ENCODE measurements at regions not wholly inside any gene's neighbourhood (a gene's known extent, or its start where the extent isn't known, plus 50 kb on each side); places are given as distances from the start of the nearest gene placed in this dataset.

- TF ChIP-seq REST (IDR thresholded peaks at IDR 0.05; ENCODE audit: low read depth, low read length) (no peak), USF1 (IDR thresholded peaks at IDR 0.05; ENCODE audit: borderline replicate concordance, low read depth) (no peak), MEF2A (IDR thresholded peaks at IDR 0.05; ENCODE audit: borderline replicate concordance, low read depth) (no peak), RAD21 (IDR thresholded peaks at IDR 0.05; ENCODE audit: low read length) (no peak), FOSL2 (IDR thresholded peaks at IDR 0.05; ENCODE audit: borderline replicate concordance, low read depth) (no peak), FOXJ3 (CRISPR knock-in tag; IDR thresholded peaks at IDR 0.05) (no peak), IRF3 (IDR thresholded peaks at IDR 0.05; ENCODE audit: low read depth, low read length) (no peak), NRF1 (IDR thresholded peaks at IDR 0.05; ENCODE audit: low read depth, low read length) (no peak), EZH2phosphoT487 (IDR thresholded peaks at IDR 0.05; ENCODE audit: borderline replicate concordance, low read depth) (no peak), MXI1 (IDR thresholded peaks at IDR 0.05; ENCODE audit: low read depth, low read length) (no peak)
These were observed 88.5 kb upstream of the BCL9 start (continued) for GRCh38 chr1:147452809-147453208.

GRCh38 chr1:147463022-147463421 is 78.3 kb upstream of the BCL9 start:
- H3K9me2 ChIP-seq: no peaks in the 10 kb centered on the region
- H3F3A ChIP-seq (replicated peaks; ENCODE audit: insufficient read depth): no peaks in the 10 kb centered on the region
- TF ChIP-seq IRF3 (IDR thresholded peaks at IDR 0.05; ENCODE audit: low read depth, low read length) (no peak), CHD2 (IDR thresholded peaks at IDR 0.05; ENCODE audit: low read length, partially characterized antibody) (no peak), RXRA (IDR thresholded peaks at IDR 0.05; ENCODE audit: borderline replicate concordance, low read depth) (no peak), RAD21 (IDR thresholded peaks at IDR 0.05; ENCODE audit: low read length) (no peak), RFX5 (IDR thresholded peaks at IDR 0.05; ENCODE audit: low read length) (no peak), NRF1 (IDR thresholded peaks at IDR 0.05; ENCODE audit: low read depth, low read length) (no peak), GABPA (IDR thresholded peaks at IDR 0.05; ENCODE audit: low read depth) (no peak), CTCF (IDR thresholded peaks at IDR 0.05) (no peak), REST (IDR thresholded peaks at IDR 0.05; ENCODE audit: low read depth, low read length) (no peak), MAX (IDR thresholded peaks at IDR 0.05; ENCODE audit: low read depth) (no peak)
- no peaks in the 10 kb centered on the region for H3K36me3 ChIP-seq (replicated peaks in 1 of 2; ENCODE audit: control insufficient read depth in 1 of 2, insufficient read depth in 2 of 2, low read length in 1 of 2)
- H3K27ac ChIP-seq (ENCODE audit: low read depth in 2 of 2, low read length in 1 of 2): no peak overlapping the region
- POLR2A ChIA-PET: no interaction called here
- no peak for DNase-seq
- no peak overlapping the region for H3K4me3 ChIP-seq (ENCODE audit: low read depth in 2 of 2, low read length in 1 of 2)
- no peak overlapping the region for H2AFZ ChIP-seq (ENCODE audit: low read depth)
- H3K9me3 ChIP-seq: no peaks in the 10 kb centered on the region
- H3K9ac ChIP-seq: no peak overlapping the region
- H3K4me1 ChIP-seq (ENCODE audit: control insufficient read depth in 1 of 2, insufficient read depth in 2 of 2, low read depth in 1 of 2, low read length in 1 of 2): no peaks in the 10 kb centered on the region
- WGBS (ENCODE audit: low lambda C conversion rate): 2% methylated on average over 3 of the region's 3 CpGs
- H3K79me2 ChIP-seq (ENCODE audit: insufficient read depth): no peaks in the 10 kb centered on the region
- CTCF ChIA-PET: interaction anchor here (1.1 kb wide), 1 partner anchor 112 kb away, joined by 3 read pairs; no protein-coding TSS in a partner anchor
- H4K20me1 ChIP-seq (ENCODE audit: insufficient read depth): no peaks in the 10 kb centered on the region
- no peaks in the 10 kb centered on the region for H3K27me3 ChIP-seq (ENCODE audit: insufficient read depth)
- H3K4me2 ChIP-seq: no peak overlapping the region

Measured in SK-N-SH (cell line).